AG20443 (cell line): ENCODE measurements at regions not wholly inside any gene's neighbourhood (a gene's known extent, or its start where the extent isn't known, plus 50 kb on each side); places are given as distances from the start of the nearest gene placed in this dataset.
"Not testable (repeated sequence)": the region's sequence is repeated elsewhere in the genome, so short reads cannot be mapped to it uniquely, and the experiment has no call there.

Experiments used
- DNase-seq: peaks from one replicate; pipeline ENCODE4 v3.0.0; 2012; ENCODE audit warnings: low spot score, mixed read lengths

GRCh38 chr5:117143406-117143805, 568.8 kb upstream of the SEMA6A start:
- DNase-seq = no peak

GRCh38 chr5:117138523-117138922, 563.9 kb upstream of the SEMA6A start:
- DNase-seq = no peak

GRCh38 chr5:117135851-117136250, 561.2 kb upstream of the SEMA6A start:
- DNase-seq = no peak

GRCh38 chr5:117133198-117133597, 558.6 kb upstream of the SEMA6A start:
- no peak for DNase-seq

GRCh38 chr5:117131876-117132275, 557.3 kb upstream of the SEMA6A start:
- DNase-seq = no peak

- DNase-seq = no peak
These were observed 556.5 kb upstream of the SEMA6A start for GRCh38 chr5:117131048-117131679.

- DNase-seq = no peak
These were observed 543.9 kb upstream of the SEMA6A start for GRCh38 chr5:117118499-117118898.

- DNase-seq = not testable (repeated sequence)
These were observed 542.7 kb upstream of the SEMA6A start for GRCh38 chr5:117117314-117117713.

GRCh38 chr5:117110548-117110947, 535.9 kb upstream of the SEMA6A start:
- DNase-seq = no peak

GRCh38 chr5:117107859-117108258, 533.2 kb upstream of the SEMA6A start:
- DNase-seq = no peak

- no peak for DNase-seq
These were observed 529.1 kb upstream of the SEMA6A start for GRCh38 chr5:117103703-117104102.

- no peak for DNase-seq
These were observed 528.0 kb upstream of the SEMA6A start for GRCh38 chr5:117102591-117102990.

- DNase-seq = no peak
These were observed 525.6 kb upstream of the SEMA6A start for GRCh38 chr5:117100176-117100575.

- no peak for DNase-seq
These were observed 523.5 kb upstream of the SEMA6A start for GRCh38 chr5:117098094-117098493.

- no peak for DNase-seq
These were observed 521.0 kb upstream of the SEMA6A start for GRCh38 chr5:117095346-117096332.

- no peak for DNase-seq
These were observed 519.6 kb upstream of the SEMA6A start for GRCh38 chr5:117094114-117094815.

GRCh38 chr5:117093653-117094052, 519.0 kb upstream of the SEMA6A start:
- DNase-seq = no peak

- no peak for DNase-seq
These were observed 514.4 kb upstream of the SEMA6A start for GRCh38 chr5:117089001-117089400.

- DNase-seq = no peak
These were observed 513.6 kb upstream of the SEMA6A start for GRCh38 chr5:117088176-117088575.

GRCh38 chr5:117084067-117084466, 509.4 kb upstream of the SEMA6A start:
- no peak for DNase-seq

- no peak for DNase-seq
These were observed 508.4 kb upstream of the SEMA6A start for GRCh38 chr5:117082977-117083376.

GRCh38 chr5:117077142-117077541, 502.5 kb upstream of the SEMA6A start:
- DNase-seq = no peak

- no peak for DNase-seq
These were observed 497.8 kb upstream of the SEMA6A start for GRCh38 chr5:117072439-117072838.
